Gastroesophageal sphincter (tissue), 3 donors: ENCODE measurements at regions not wholly inside any gene's neighbourhood (a gene's known extent, or its start where the extent isn't known, plus 50 kb on each side); places are given as distances from the start of the nearest gene placed in this dataset.

Experiments
- EP300 ChIP-seq: sonication (generic); formaldehyde crosslinking; IDR thresholded peaks from one replicate; pipeline ENCODE4 v1.6.1; 2017; ENCODE audit warnings: antibody characterized with exemption, mild to moderate bottlenecking
- POLR2A ChIP-seq, 2 donors: fragments of 450-650 bp; IDR thresholded peaks; one replicate each; pipeline ENCODE4 v1.6.1; 2017; ENCODE audit warnings: antibody characterized with exemption in 2 of 2, mild to moderate bottlenecking in 2 of 2, moderate library complexity in 1 of 2
- POLR2AphosphoS5 ChIP-seq: sonication (generic); formaldehyde crosslinking; IDR thresholded peaks from one replicate; pipeline ENCODE4 v1.6.1; 2017; ENCODE audit warnings: antibody characterized with exemption
- TF ChIP-seq, protein P1 (sequence below), 4 experiments: fragments of 200-600 bp in 2 of 4; fragments of 450-650 bp in 2 of 4; sonication (generic) in 1 of 4; IDR thresholded peaks; one replicate each; pipeline ENCODE4 v1.5.1; 2017 to 2019; ENCODE audit warnings: antibody characterized with exemption in 4 of 4, mild to moderate bottlenecking in 2 of 4, moderate library complexity in 2 of 4

GRCh38 chr10:95121904-95122303 lies 52.6 kb upstream of the CYP2C8 start:
- no peak for TF ChIP-seq EP300
- TF ChIP-seq, protein P1, sequence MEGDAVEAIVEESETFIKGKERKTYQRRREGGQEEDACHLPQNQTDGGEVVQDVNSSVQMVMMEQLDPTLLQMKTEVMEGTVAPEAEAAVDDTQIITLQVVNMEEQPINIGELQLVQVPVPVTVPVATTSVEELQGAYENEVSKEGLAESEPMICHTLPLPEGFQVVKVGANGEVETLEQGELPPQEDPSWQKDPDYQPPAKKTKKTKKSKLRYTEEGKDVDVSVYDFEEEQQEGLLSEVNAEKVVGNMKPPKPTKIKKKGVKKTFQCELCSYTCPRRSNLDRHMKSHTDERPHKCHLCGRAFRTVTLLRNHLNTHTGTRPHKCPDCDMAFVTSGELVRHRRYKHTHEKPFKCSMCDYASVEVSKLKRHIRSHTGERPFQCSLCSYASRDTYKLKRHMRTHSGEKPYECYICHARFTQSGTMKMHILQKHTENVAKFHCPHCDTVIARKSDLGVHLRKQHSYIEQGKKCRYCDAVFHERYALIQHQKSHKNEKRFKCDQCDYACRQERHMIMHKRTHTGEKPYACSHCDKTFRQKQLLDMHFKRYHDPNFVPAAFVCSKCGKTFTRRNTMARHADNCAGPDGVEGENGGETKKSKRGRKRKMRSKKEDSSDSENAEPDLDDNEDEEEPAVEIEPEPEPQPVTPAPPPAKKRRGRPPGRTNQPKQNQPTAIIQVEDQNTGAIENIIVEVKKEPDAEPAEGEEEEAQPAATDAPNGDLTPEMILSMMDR (IDR thresholded peaks at IDR 0.05), result no peak
- no peak for TF ChIP-seq POLR2AphosphoS5
- no peak for TF ChIP-seq POLR2A (IDR thresholded peaks at IDR 0.05)
